ENCODE measurements at regions not wholly inside any gene's neighbourhood (a gene's known extent, or its start where the extent isn't known, plus 50 kb on each side); places are given as distances from the start of the nearest gene placed in this dataset.

DNA sequence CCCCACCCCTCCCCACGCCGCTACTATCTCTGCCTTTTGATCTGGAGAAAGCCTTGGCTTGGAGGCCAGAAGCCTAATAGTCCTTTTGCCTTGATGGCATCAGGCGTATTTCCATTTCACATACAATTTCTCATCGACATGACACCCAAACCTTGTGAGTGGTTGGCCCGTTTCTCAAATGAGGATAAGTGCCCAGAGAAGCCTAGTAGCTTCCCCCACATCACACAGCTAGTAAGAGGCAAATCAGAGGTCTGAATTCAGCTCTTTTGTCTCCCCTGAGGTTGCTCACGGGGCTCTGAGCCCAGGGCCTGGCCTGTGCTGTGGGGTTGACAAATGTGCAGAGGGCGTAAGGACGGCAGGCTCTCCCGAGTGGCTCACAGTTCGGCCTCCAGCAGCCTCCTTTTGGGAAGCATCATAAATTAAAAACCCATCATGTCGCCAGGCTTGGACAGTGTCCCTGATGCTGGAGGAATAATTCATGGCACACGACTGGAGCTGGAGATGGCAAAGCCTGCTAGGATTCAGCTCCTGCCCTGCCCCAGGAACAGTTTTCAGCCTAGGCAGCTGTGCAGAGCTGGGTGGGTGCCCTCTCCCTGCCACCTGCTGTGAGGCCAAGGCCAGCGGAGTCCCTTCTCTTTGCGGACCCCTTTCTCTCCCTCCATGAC is 263.8 kb downstream of the NSG2 start:
- H3K9ac ChIP-seq (ENCODE audit: insufficient read length): no peak overlapping the region
- no peak overlapping the region for H3K27ac ChIP-seq
- no peak overlapping the region for H3K4me3 ChIP-seq
- no peaks in the 10 kb centered on the region for H3K36me3 ChIP-seq (ENCODE audit: insufficient read depth, low read length)
- TF ChIP-seq POLR2AphosphoS5 (IDR thresholded peaks at IDR 0.05; ENCODE audit: borderline replicate concordance, low read depth, low read length) (no peak), EZH2 (IDR thresholded peaks at IDR 0.05) (no peak), FOXP2 (optimal IDR thresholded peaks at IDR 0.05; ENCODE audit: control extremely low read depth, extremely low read length, insufficient read depth) (no peak)
- DNase-seq (ENCODE audit: low read depth, low spot score): no peak
- H3K9me3 ChIP-seq (ENCODE audit: low read depth, low read length): no peaks in the 10 kb centered on the region

GRCh38 chr5:174310243-174310642 is 264.7 kb downstream of the NSG2 start:
- no peaks in the 10 kb centered on the region for H3K36me3 ChIP-seq (ENCODE audit: insufficient read depth, low read length)
- H3K4me3 ChIP-seq: no peak overlapping the region
- no peak overlapping the region for H3K27ac ChIP-seq
- H3K9ac ChIP-seq (ENCODE audit: insufficient read length): no peak overlapping the region
- DNase-seq (ENCODE audit: low read depth, low spot score): no peak
- no peaks in the 10 kb centered on the region for H3K9me3 ChIP-seq (ENCODE audit: low read depth, low read length)
- TF ChIP-seq FOXP2 (optimal IDR thresholded peaks at IDR 0.05; ENCODE audit: control extremely low read depth, extremely low read length, insufficient read depth) (no peak), POLR2AphosphoS5 (IDR thresholded peaks at IDR 0.05; ENCODE audit: borderline replicate concordance, low read depth, low read length) (no peak), EZH2 (IDR thresholded peaks at IDR 0.05) (no peak)

GRCh38 chr5:174310706-174311105 is 265.2 kb downstream of the NSG2 start:
- no peak overlapping the region for H3K4me3 ChIP-seq
- no peak for DNase-seq (ENCODE audit: low read depth, low spot score)
- no peak overlapping the region for H3K27ac ChIP-seq
- H3K9ac ChIP-seq (ENCODE audit: insufficient read length): no peak overlapping the region
- TF ChIP-seq EZH2 (IDR thresholded peaks at IDR 0.05) (no peak), FOXP2 (optimal IDR thresholded peaks at IDR 0.05; ENCODE audit: control extremely low read depth, extremely low read length, insufficient read depth) (no peak), POLR2AphosphoS5 (IDR thresholded peaks at IDR 0.05; ENCODE audit: borderline replicate concordance, low read depth, low read length) (no peak)
- no peaks in the 10 kb centered on the region for H3K36me3 ChIP-seq (ENCODE audit: insufficient read depth, low read length)
- H3K9me3 ChIP-seq (ENCODE audit: low read depth, low read length): no peaks in the 10 kb centered on the region

- Histone ChIP-seq H3K27ac (no peak overlapping the region), H3K36me3 (ENCODE audit: insufficient read depth, low read length) (no peaks in the 10 kb centered on the region), H3K9ac (ENCODE audit: insufficient read length) (peak overlapping the region; percentile 11), H3K9me3 (ENCODE audit: low read depth, low read length) (no peaks in the 10 kb centered on the region), H3K4me3 (no peak overlapping the region)
- no peak for DNase-seq (ENCODE audit: low read depth, low spot score)
- no peak for TF ChIP-seq EZH2 (IDR thresholded peaks at IDR 0.05)
- no peak for TF ChIP-seq FOXP2 (optimal IDR thresholded peaks at IDR 0.05; ENCODE audit: control extremely low read depth, extremely low read length, insufficient read depth)
Observed at GRCh38 chr5:174311121-174311520, 265.6 kb downstream of the NSG2 start.

DNA sequence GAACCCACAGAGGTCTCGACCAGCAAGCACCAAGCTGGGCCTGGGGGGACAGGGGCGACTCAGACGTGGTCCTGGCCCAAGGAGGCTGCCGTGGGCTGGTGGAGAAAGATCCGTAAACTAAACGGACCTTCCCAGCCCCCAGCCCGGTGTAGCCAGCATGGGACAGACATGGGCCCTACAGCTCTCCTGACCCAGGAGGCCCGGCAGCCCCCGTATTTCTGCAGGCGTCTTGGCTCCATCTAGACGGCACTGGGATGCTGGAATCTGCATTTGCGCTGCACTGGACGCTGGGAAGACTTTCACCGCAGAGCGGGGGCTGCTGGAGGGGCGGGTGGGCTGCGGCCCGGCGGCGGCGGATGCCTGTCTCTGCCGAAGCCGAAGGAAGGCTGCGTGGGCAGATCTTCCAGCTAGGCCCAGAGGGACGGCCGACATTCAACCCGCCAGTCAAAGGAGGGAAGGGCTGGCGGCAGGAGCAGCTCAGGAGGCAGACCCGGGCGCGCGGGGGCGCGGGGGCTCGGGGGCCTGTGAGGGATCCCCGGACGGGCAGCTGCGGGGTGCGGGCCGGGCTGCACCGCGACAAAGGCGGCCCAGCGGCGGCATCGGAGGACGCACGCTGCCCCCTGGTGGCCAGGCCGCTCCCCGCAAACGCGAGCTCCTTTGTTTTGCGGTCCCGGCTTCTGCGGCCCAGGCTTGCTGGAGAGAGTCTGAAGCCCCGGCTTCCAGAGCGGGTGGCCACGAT is 266.2 kb downstream of the NSG2 start:
- H3K4me3 ChIP-seq: 0 out of 2 replicates have a peak overlapping the region, but pooled peaks have one; percentile 22
- H3K9me3 ChIP-seq (ENCODE audit: low read depth, low read length): no peaks in the 10 kb centered on the region
- peak overlapping the region; percentile 11 for H3K9ac ChIP-seq (ENCODE audit: insufficient read length)
- H3K27ac ChIP-seq: no peak overlapping the region
- no peak for TF ChIP-seq EZH2 (IDR thresholded peaks at IDR 0.05)
- no peak for TF ChIP-seq FOXP2 (optimal IDR thresholded peaks at IDR 0.05; ENCODE audit: control extremely low read depth, extremely low read length, insufficient read depth)
- no peak for TF ChIP-seq POLR2AphosphoS5 (IDR thresholded peaks at IDR 0.05; ENCODE audit: borderline replicate concordance, low read depth, low read length)
- no peaks in the 10 kb centered on the region for H3K36me3 ChIP-seq (ENCODE audit: insufficient read depth, low read length)
- DNase-seq (ENCODE audit: low read depth, low spot score): no peak

DNA sequence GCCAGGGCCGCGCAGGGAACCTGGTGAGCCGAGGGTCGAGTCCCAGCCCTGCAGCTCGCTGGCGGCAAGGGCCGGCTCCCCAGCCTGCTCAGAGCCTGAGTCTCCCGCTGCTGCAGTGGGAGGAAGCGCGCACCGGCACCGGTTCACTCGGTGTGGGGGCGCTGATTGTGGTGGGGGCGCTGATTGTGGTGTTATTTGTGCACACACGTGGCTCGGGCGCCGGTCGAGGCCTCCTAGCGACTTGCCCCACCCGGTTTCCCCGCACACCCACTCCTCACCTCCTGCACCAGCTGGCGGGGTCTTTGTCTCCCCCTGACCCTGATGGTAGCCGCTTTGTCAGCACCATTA is 266.7 kb downstream of the NSG2 start:
- Histone ChIP-seq H3K27ac (no peak overlapping the region), H3K36me3 (ENCODE audit: insufficient read depth, low read length) (no peaks in the 10 kb centered on the region), H3K9ac (ENCODE audit: insufficient read length) (no peak overlapping the region), H3K4me3 (no peak overlapping the region), H3K9me3 (ENCODE audit: low read depth, low read length) (no peaks in the 10 kb centered on the region)
- DNase-seq (ENCODE audit: low read depth, low spot score): no peak
- no peak for TF ChIP-seq POLR2AphosphoS5 (IDR thresholded peaks at IDR 0.05; ENCODE audit: borderline replicate concordance, low read depth, low read length)
- no peak for TF ChIP-seq FOXP2 (optimal IDR thresholded peaks at IDR 0.05; ENCODE audit: control extremely low read depth, extremely low read length, insufficient read depth)
- no peak for TF ChIP-seq EZH2 (IDR thresholded peaks at IDR 0.05)

DNA sequence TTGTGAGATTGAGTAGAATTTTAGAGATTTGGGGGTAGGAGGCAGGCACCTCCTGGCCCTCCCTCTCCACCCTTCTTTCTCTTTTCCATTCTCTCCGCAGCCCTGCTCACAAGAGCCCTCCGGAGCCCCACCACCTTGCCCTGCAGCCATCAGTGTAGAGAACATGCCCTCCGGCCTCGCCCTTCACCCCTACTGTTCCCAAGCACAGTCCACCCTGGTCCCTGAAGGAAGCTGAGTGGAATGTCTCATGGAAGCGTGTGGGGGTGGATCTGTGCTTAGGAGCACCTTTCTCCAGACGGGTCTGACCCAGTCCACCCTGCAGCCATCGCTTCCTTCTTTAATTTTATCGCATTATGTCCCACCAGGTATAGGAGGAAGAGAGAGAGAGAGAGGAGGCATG is 267.1 kb downstream of the NSG2 start:
- no peaks in the 10 kb centered on the region for H3K9me3 ChIP-seq (ENCODE audit: low read depth, low read length)
- DNase-seq (ENCODE audit: low read depth, low spot score): no peak
- H3K27ac ChIP-seq: 0 out of 2 replicates have a peak overlapping the region, but pooled peaks have one; percentile 57
- H3K9ac ChIP-seq (ENCODE audit: insufficient read length): no peak overlapping the region
- no peaks in the 10 kb centered on the region for H3K36me3 ChIP-seq (ENCODE audit: insufficient read depth, low read length)
- TF ChIP-seq POLR2AphosphoS5 (IDR thresholded peaks at IDR 0.05; ENCODE audit: borderline replicate concordance, low read depth, low read length) (no peak), FOXP2 (optimal IDR thresholded peaks at IDR 0.05; ENCODE audit: control extremely low read depth, extremely low read length, insufficient read depth) (no peak), EZH2 (IDR thresholded peaks at IDR 0.05) (no peak)
- H3K4me3 ChIP-seq: no peak overlapping the region

DNA sequence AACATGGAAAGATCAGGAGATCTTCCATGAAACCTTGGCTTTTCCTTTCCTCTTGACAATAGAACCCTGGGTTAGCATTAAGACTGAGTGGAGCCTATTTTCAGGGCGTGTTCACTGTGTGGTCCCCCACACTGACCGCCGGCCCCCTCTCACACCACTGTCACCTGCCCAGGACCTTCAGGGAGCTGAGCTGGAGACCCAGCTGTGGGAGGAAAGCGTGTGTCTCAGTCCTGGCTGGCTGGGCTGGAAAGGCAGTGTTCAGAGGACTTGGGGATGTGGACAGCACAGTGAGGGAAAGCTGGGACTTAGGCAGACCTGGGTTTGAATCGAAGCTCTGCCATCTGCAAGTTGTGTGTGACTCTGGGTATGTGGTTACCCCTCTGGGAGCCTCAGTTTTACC is 268.1 kb downstream of the NSG2 start:
- peak overlapping the region; percentile 57 for H3K27ac ChIP-seq
- H3K36me3 ChIP-seq (ENCODE audit: insufficient read depth, low read length): no peaks in the 10 kb centered on the region
- no peak overlapping the region for H3K4me3 ChIP-seq
- H3K9ac ChIP-seq (ENCODE audit: insufficient read length): no peak overlapping the region
- no peak for TF ChIP-seq FOXP2 (optimal IDR thresholded peaks at IDR 0.05; ENCODE audit: control extremely low read depth, extremely low read length, insufficient read depth)
- TF ChIP-seq EZH2 (IDR thresholded peaks at IDR 0.05): no peak
- TF ChIP-seq POLR2AphosphoS5 (IDR thresholded peaks at IDR 0.05; ENCODE audit: borderline replicate concordance, low read depth, low read length): no peak
- DNase-seq (ENCODE audit: low read depth, low spot score): no peak
- no peaks in the 10 kb centered on the region for H3K9me3 ChIP-seq (ENCODE audit: low read depth, low read length)
